ENCODE measurements at regions not wholly inside any gene's neighbourhood (a gene's known extent, or its start where the extent isn't known, plus 50 kb on each side); places are given as distances from the start of the nearest gene placed in this dataset.

- TF ChIP-seq, protein P1, sequence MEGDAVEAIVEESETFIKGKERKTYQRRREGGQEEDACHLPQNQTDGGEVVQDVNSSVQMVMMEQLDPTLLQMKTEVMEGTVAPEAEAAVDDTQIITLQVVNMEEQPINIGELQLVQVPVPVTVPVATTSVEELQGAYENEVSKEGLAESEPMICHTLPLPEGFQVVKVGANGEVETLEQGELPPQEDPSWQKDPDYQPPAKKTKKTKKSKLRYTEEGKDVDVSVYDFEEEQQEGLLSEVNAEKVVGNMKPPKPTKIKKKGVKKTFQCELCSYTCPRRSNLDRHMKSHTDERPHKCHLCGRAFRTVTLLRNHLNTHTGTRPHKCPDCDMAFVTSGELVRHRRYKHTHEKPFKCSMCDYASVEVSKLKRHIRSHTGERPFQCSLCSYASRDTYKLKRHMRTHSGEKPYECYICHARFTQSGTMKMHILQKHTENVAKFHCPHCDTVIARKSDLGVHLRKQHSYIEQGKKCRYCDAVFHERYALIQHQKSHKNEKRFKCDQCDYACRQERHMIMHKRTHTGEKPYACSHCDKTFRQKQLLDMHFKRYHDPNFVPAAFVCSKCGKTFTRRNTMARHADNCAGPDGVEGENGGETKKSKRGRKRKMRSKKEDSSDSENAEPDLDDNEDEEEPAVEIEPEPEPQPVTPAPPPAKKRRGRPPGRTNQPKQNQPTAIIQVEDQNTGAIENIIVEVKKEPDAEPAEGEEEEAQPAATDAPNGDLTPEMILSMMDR (conservative IDR thresholded peaks at IDR 0.05; ENCODE audit: control insufficient read depth, insufficient read depth, low read depth, low read length) = no peak
- no peak overlapping the region for H3K4me3 ChIP-seq (ENCODE audit: control insufficient read depth, low read depth, low read length)
- peak; percentile 49 for DNase-seq (ENCODE audit: low read depth)
These were observed 141.0 kb downstream of the POSTN start for GRCh38 chr13:37457612-37458011.

- no peak overlapping the region for H3K4me3 ChIP-seq (ENCODE audit: control insufficient read depth, low read depth, low read length)
- TF ChIP-seq, protein P1 (conservative IDR thresholded peaks at IDR 0.05; ENCODE audit: control insufficient read depth, insufficient read depth, low read depth, low read length) = no peak
- no peak for DNase-seq (ENCODE audit: low read depth)
These were observed 142.1 kb downstream of the POSTN start for GRCh38 chr13:37456506-37456905.

GRCh38 chr13:37456041-37456440 lies 142.5 kb downstream of the POSTN start:
- DNase-seq (ENCODE audit: low read depth) = no peak
- H3K4me3 ChIP-seq (ENCODE audit: control insufficient read depth, low read depth, low read length) = no peak overlapping the region
- TF ChIP-seq, protein P1 (conservative IDR thresholded peaks at IDR 0.05; ENCODE audit: control insufficient read depth, insufficient read depth, low read depth, low read length) = no peak

DNA sequence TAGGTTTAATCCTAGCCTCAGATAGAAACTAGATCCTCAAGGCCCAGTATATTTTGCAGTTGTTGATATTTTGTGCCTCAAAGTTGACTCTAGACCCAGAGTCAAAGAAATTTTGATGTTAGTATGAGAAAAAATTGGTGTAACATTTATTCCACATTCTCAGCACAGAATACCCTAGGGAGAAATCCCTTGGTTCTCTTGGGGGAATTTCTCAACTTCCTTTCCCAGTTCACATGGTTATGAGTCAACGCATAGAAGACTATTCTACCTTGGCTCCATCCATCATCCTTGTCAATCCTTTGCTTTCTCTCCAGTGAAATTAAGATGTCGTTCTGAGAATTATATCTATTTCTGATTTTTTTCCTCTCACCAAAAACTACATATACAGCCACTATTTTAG lies 145.3 kb downstream of the POSTN start:
- no peak overlapping the region for H3K4me3 ChIP-seq (ENCODE audit: control insufficient read depth, low read depth, low read length)
- peak; percentile 90 for DNase-seq (ENCODE audit: low read depth)
- TF ChIP-seq, protein P1 (conservative IDR thresholded peaks at IDR 0.05; ENCODE audit: control insufficient read depth, insufficient read depth, low read depth, low read length) = no peak

DNA sequence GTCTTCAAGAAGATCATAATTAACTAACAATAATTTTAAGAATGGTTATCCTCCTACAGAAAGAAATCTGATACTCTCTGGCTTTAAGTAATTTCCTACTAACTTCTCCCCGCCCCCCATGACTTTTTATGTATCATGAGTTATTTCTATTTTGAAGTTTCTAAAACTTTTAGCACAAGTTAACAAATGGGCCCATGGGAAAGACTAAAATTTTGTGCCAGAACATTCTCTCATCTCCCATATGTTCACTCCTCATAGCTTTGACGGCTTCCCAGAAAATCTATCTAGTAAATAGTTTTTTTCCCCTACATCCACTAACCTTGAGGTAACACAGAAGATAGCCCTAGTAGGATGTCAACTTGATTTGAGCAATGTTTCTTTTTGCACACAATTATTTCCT lies 148.3 kb downstream of the POSTN start:
- DNase-seq (ENCODE audit: low read depth) = peak; percentile 53
- no peak overlapping the region for H3K4me3 ChIP-seq (ENCODE audit: control insufficient read depth, low read depth, low read length)
- TF ChIP-seq, protein P1 (conservative IDR thresholded peaks at IDR 0.05; ENCODE audit: control insufficient read depth, insufficient read depth, low read depth, low read length) = no peak

DNA sequence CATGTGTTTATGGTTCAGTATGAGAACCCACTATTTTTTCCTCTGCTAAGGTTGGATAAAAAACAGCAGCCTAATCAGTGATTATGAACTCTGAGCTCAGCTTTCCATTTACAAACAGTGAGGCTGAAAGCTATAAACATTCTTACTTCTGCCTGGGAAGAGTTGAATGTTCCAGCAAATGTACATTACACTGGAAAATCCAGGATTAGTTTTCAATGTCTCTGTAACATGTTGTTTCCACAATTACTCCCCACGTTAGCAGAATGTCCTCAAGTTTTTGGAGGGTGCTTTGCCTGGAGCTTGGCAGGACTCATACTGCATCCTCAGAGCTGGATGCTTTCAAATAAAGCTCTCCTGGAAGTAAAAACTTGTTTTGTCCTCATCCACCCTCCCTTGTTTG lies 150.4 kb downstream of the POSTN start:
- DNase-seq (ENCODE audit: low read depth) = no peak
- H3K4me3 ChIP-seq (ENCODE audit: control insufficient read depth, low read depth, low read length) = no peak overlapping the region
- TF ChIP-seq, protein P1 (conservative IDR thresholded peaks at IDR 0.05; ENCODE audit: control insufficient read depth, insufficient read depth, low read depth, low read length) = no peak

DNA sequence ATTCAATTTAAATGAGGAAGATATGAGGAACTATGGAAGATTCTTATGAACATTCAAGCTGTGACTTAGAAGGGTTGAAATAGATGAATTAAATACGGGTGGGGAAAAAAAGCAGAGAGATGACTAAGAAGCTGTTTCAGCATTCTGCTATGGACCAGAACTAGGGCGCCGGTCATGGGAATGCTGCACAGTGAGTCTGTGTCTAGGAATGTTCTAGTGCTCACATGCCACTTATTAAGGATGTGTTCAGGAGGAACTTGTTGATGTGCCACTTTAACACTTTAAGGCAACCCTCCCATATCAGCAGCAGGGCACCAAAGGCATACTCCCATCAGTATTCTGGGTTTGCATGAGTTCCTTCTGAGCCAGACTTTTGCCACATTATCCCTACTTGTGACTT lies 152.1 kb downstream of the POSTN start:
- DNase-seq (ENCODE audit: low read depth) = peak; percentile 97
- no peak overlapping the region for H3K4me3 ChIP-seq (ENCODE audit: control insufficient read depth, low read depth, low read length)
- TF ChIP-seq, protein P1 (conservative IDR thresholded peaks at IDR 0.05; ENCODE audit: control insufficient read depth, insufficient read depth, low read depth, low read length) = no peak

All from fibroblast of mammary gland (primary cell).